ENCODE measurements at regions not wholly inside any gene's neighbourhood (a gene's known extent, or its start where the extent isn't known, plus 50 kb on each side); places are given as distances from the start of the nearest gene placed in this dataset.

GRCh38 chr1:88398338-88398737 is 285.7 kb upstream of the PKN2 start:
- no peak for TF ChIP-seq CTCF (conservative IDR thresholded peaks at IDR 0.05; ENCODE audit: low read length)
- no peak for TF ChIP-seq EZH2phosphoT487 (IDR thresholded peaks at IDR 0.05; ENCODE audit: borderline replicate concordance, low read depth, low read length)

Data from OCI-LY7 (cell line).